Lower leg skin (tissue), 3 donors: ENCODE measurements at regions not wholly inside any gene's neighbourhood (a gene's known extent, or its start where the extent isn't known, plus 50 kb on each side); places are given as distances from the start of the nearest gene placed in this dataset.

Experiments used
- CTCF ChIP-seq, 3 donors: fragments of 450-650 bp; IDR thresholded peaks; one replicate each; pipeline ENCODE4 v1.5.1; 2016; ENCODE audit warnings: antibody characterized with exemption in 3 of 3, mild to moderate bottlenecking in 3 of 3, moderate library complexity in 2 of 3
- POLR2A ChIP-seq, 2 donors: fragments of 450-650 bp; IDR thresholded peaks; one replicate each; pipeline ENCODE4 v1.6.1; 2016 to 2017; ENCODE audit warnings: antibody characterized with exemption in 2 of 2, mild to moderate bottlenecking in 1 of 2, moderate library complexity in 1 of 2

DNA sequence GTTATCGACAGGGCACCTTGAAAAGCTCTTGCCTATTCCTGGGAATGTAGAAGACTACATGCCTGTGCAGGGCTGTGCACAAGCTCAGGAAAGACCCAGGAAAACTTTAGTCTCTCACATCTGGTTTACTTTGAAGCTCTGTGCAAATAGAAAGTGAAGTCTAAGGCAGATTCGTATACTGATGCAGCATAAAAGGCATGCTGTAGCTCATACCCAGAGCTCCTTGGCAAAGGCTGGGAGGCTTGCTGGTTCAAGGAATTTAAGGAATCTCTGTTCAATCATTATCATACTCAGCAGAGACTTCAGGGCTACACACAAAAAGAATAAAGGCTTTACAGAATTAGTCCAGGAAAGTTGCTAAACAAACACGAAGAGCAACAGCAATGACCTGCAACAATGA lies 192.0 kb downstream of the OTUD1 start:
- TF ChIP-seq CTCF (IDR thresholded peaks at IDR 0.05) (no peak), POLR2A (IDR thresholded peaks at IDR 0.05) (no peak)
